ENCODE measurements at regions not wholly inside any gene's neighbourhood (a gene's known extent, or its start where the extent isn't known, plus 50 kb on each side); places are given as distances from the start of the nearest gene placed in this dataset.

GRCh38 chr9:96025995-96026602, 150.6 kb downstream of the ERCC6L2 start:
- TF ChIP-seq POLR2AphosphoS5 (IDR thresholded peaks at IDR 0.05; ENCODE audit: low read depth, low read length) = no peak
- no peak for TF ChIP-seq POLR2A (IDR thresholded peaks at IDR 0.05; ENCODE audit: low read depth, low read length)
- no peak for TF ChIP-seq TAF1 (IDR thresholded peaks at IDR 0.05; ENCODE audit: borderline replicate concordance, low read depth, low read length)
- peak; percentile 39 for DNase-seq (ENCODE audit: insufficient read length)
- no peak for FAIRE-seq

GRCh38 chr9:96023486-96023885, 148.0 kb downstream of the ERCC6L2 start:
- no peak for FAIRE-seq
- no peak for TF ChIP-seq POLR2A (IDR thresholded peaks at IDR 0.05; ENCODE audit: low read depth, low read length)
- TF ChIP-seq TAF1 (IDR thresholded peaks at IDR 0.05; ENCODE audit: borderline replicate concordance, low read depth, low read length) = no peak
- TF ChIP-seq POLR2AphosphoS5 (IDR thresholded peaks at IDR 0.05; ENCODE audit: low read depth, low read length) = no peak

GRCh38 chr9:96022445-96023051, 147.1 kb downstream of the ERCC6L2 start:
- FAIRE-seq = no peak
- TF ChIP-seq TAF1 (IDR thresholded peaks at IDR 0.05; ENCODE audit: borderline replicate concordance, low read depth, low read length) (no peak), POLR2AphosphoS5 (IDR thresholded peaks at IDR 0.05; ENCODE audit: low read depth, low read length) (no peak), POLR2A (IDR thresholded peaks at IDR 0.05; ENCODE audit: low read depth, low read length) (no peak)
- no peak for DNase-seq (ENCODE audit: insufficient read length)

More at GRCh38 chr9:96023486-96023885, 148.0 kb downstream of the ERCC6L2 start:
- DNase-seq (ENCODE audit: insufficient read length) = no peak

- no peak for TF ChIP-seq POLR2A (IDR thresholded peaks at IDR 0.05; ENCODE audit: low read depth, low read length)
- TF ChIP-seq TAF1 (IDR thresholded peaks at IDR 0.05; ENCODE audit: borderline replicate concordance, low read depth, low read length) = no peak
- TF ChIP-seq POLR2AphosphoS5 (IDR thresholded peaks at IDR 0.05; ENCODE audit: low read depth, low read length) = no peak
- FAIRE-seq (no peak), DNase-seq (ENCODE audit: insufficient read length) (peak; percentile 47)
Measured at GRCh38 chr9:96021551-96022444, 146.3 kb downstream of the ERCC6L2 start.

- DNase-seq (ENCODE audit: insufficient read length) (peak; percentile 49), FAIRE-seq (no peak)
- TF ChIP-seq POLR2AphosphoS5 (IDR thresholded peaks at IDR 0.05; ENCODE audit: low read depth, low read length) = no peak
- no peak for TF ChIP-seq POLR2A (IDR thresholded peaks at IDR 0.05; ENCODE audit: low read depth, low read length)
- TF ChIP-seq TAF1 (IDR thresholded peaks at IDR 0.05; ENCODE audit: borderline replicate concordance, low read depth, low read length) = no peak
Measured at GRCh38 chr9:96020792-96021550, 145.5 kb downstream of the ERCC6L2 start.

- TF ChIP-seq POLR2AphosphoS5 (IDR thresholded peaks at IDR 0.05; ENCODE audit: low read depth, low read length) = no peak
- no peak for TF ChIP-seq TAF1 (IDR thresholded peaks at IDR 0.05; ENCODE audit: borderline replicate concordance, low read depth, low read length)
- TF ChIP-seq POLR2A (IDR thresholded peaks at IDR 0.05; ENCODE audit: low read depth, low read length) = no peak
- DNase-seq (ENCODE audit: insufficient read length) (no peak), FAIRE-seq (no peak)
Measured at GRCh38 chr9:96020300-96020791, 144.9 kb downstream of the ERCC6L2 start.
